MM.1S (cell line): ENCODE measurements at regions not wholly inside any gene's neighbourhood (a gene's known extent, or its start where the extent isn't known, plus 50 kb on each side); places are given as distances from the start of the nearest gene placed in this dataset.

ENCODE experiments used
- DNase-seq: peaks from one replicate; pipeline ENCODE4 v3.0.0-alpha.2; 2015
- H2AFZ ChIP-seq: fragments of 300-600 bp; sonication (generic); 2 replicates; pipeline ENCODE4 v1.6.0; 2016; ENCODE audit warnings: antibody characterized with exemption, low read length
- H3F3A ChIP-seq: fragments of 300-600 bp; sonication (generic); 2 replicates; pipeline ENCODE4 v1.6.1; 2016; ENCODE audit warnings: mild to moderate bottlenecking, antibody characterized with exemption, low read length, moderate library complexity, mixed read lengths; ENCODE audit not compliant: insufficient read depth
- H3K27ac ChIP-seq: fragments of 300-600 bp; sonication (generic); 2 replicates; pipeline ENCODE4 v1.5.1; 2016; ENCODE audit warnings: mild to moderate bottlenecking, low read length
- H3K27me3 ChIP-seq: fragments of 300-600 bp; sonication (generic); replicated peaks from 2 replicates; pipeline ENCODE4 v1.6.0; 2016; ENCODE audit warnings: low read length; ENCODE audit not compliant: insufficient read depth
- H3K36me3 ChIP-seq: fragments of 300-600 bp; sonication (generic); replicated peaks from 2 replicates; pipeline ENCODE4 v1.6.1; 2016; ENCODE audit warnings: mild to moderate bottlenecking, low read length, mixed read lengths; ENCODE audit not compliant: insufficient read depth
- H3K4me1 ChIP-seq: fragments of 300-600 bp; sonication (generic); 2 replicates; pipeline ENCODE4 v1.6.1; 2016; ENCODE audit warnings: low read length, mixed read lengths
- H3K4me2 ChIP-seq: fragments of 300-600 bp; sonication (generic); 2 replicates; pipeline ENCODE4 v1.6.0; 2016; ENCODE audit warnings: low read depth, low read length
- H3K4me3 ChIP-seq: fragments of 300-600 bp; sonication (generic); 2 replicates; pipeline ENCODE4 v1.5.1; 2016; ENCODE audit warnings: low read length, mixed read lengths
- H3K79me2 ChIP-seq: fragments of 300-600 bp; sonication (generic); 2 replicates; pipeline ENCODE4 v1.6.1; 2016; ENCODE audit warnings: mixed run types, low read length, mixed read lengths
- H3K9ac ChIP-seq: fragments of 300-600 bp; sonication (generic); 2 replicates; pipeline ENCODE4 v1.6.1; 2016; ENCODE audit warnings: low read length, mixed read lengths
- H3K9me2 ChIP-seq: fragments of 300-600 bp; sonication (generic); replicated peaks from 2 replicates; pipeline ENCODE4 v1.6.1; 2016; ENCODE audit warnings: mild to moderate bottlenecking, low read length, mixed read lengths; ENCODE audit not compliant: insufficient read depth
- H3K9me3 ChIP-seq: fragments of 300-600 bp; sonication (generic); replicated peaks from 2 replicates; pipeline ENCODE4 v1.6.1; 2016; ENCODE audit warnings: mild to moderate bottlenecking, low read length, mixed read lengths; ENCODE audit not compliant: insufficient read depth
- H4K20me1 ChIP-seq: fragments of 300-600 bp; sonication (generic); 2 replicates; pipeline ENCODE4 v1.6.1; 2016; ENCODE audit warnings: mild to moderate bottlenecking, low read length, moderate library complexity, mixed read lengths; ENCODE audit not compliant: insufficient read depth
- EZH2 ChIP-seq: fragments of 300-600 bp; sonication (generic); optimal IDR thresholded peaks from 2 replicates; pipeline ENCODE3; 2017; ENCODE audit warnings: low read depth, mild to moderate bottlenecking, antibody characterized with exemption, low read length, mixed read lengths
- EZH2phosphoT487 ChIP-seq: fragments of 300-600 bp; sonication (generic); IDR thresholded peaks from 2 replicates; pipeline ENCODE4 v1.6.1; 2018; ENCODE audit warnings: antibody characterized with exemption, low read length
- TF ChIP-seq, protein P1 (sequence below): fragments of 300-600 bp; sonication (generic); IDR thresholded peaks from 2 replicates; pipeline ENCODE4 v1.5.1; 2016; ENCODE audit warnings: antibody characterized with exemption, low read length, mixed read lengths

DNA sequence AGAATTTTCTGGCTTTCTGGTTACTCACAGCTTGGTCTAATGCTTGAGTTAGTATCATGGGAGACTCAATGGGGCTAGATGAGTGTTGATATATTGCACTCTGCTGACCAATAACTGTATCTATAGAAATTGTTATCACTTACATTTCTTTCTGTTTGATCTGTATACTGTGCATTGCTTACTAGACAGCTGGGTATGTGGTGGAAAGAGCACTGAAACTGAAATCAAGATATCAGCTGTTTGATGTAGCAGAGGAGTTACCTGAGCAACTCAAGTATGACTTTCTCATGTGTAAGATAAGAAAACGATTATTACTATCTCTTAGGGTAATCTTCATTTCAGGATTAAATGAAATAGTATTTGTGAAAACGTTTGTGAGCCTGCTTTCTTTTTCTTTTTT, 183.0 kb downstream of the SLC15A5 start:
- H3K36me3 ChIP-seq: no peaks in the 10 kb centered on the region
- H3K4me2 ChIP-seq: no peak overlapping the region
- no peak overlapping the region for H3K27ac ChIP-seq
- H3K4me3 ChIP-seq: no peak overlapping the region
- no peaks in the 10 kb centered on the region for H3K4me1 ChIP-seq
- H3K9me2 ChIP-seq: no peaks in the 10 kb centered on the region
- TF ChIP-seq, protein P1, sequence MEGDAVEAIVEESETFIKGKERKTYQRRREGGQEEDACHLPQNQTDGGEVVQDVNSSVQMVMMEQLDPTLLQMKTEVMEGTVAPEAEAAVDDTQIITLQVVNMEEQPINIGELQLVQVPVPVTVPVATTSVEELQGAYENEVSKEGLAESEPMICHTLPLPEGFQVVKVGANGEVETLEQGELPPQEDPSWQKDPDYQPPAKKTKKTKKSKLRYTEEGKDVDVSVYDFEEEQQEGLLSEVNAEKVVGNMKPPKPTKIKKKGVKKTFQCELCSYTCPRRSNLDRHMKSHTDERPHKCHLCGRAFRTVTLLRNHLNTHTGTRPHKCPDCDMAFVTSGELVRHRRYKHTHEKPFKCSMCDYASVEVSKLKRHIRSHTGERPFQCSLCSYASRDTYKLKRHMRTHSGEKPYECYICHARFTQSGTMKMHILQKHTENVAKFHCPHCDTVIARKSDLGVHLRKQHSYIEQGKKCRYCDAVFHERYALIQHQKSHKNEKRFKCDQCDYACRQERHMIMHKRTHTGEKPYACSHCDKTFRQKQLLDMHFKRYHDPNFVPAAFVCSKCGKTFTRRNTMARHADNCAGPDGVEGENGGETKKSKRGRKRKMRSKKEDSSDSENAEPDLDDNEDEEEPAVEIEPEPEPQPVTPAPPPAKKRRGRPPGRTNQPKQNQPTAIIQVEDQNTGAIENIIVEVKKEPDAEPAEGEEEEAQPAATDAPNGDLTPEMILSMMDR: no peak
- TF ChIP-seq EZH2phosphoT487: no peak
- no peak for TF ChIP-seq EZH2
- H4K20me1 ChIP-seq: no peaks in the 10 kb centered on the region
- H3K9ac ChIP-seq: no peak overlapping the region
- H3K27me3 ChIP-seq: no peaks in the 10 kb centered on the region
- H3K9me3 ChIP-seq: no peaks in the 10 kb centered on the region
- no peaks in the 10 kb centered on the region for H3K79me2 ChIP-seq
- H3F3A ChIP-seq: no peaks in the 10 kb centered on the region
- peak; percentile 31 for DNase-seq
- no peak overlapping the region for H2AFZ ChIP-seq

DNA sequence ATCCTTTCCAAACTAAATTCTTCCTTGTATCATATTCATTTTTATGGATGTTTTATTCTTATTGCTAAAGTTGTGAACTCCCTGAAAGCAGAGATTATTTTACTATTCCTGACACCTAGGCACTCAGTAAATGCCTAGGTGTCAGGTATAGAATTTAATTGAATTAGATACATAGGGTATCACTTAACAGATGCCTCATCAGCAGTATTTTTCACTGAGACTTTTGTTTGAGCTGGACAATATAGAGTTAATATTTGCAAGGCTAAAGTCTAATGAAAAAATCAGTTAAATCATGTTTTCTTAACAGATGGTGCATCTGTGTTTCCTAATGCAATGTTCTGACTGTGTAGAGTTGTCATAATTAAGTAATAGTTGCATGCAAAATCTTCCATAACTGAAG, 182.7 kb downstream of the DERA start:
- no peaks in the 10 kb centered on the region for H3K9me2 ChIP-seq
- no peak overlapping the region for H3K9ac ChIP-seq
- H3K9me3 ChIP-seq: no peaks in the 10 kb centered on the region
- H3K4me3 ChIP-seq: no peak overlapping the region
- TF ChIP-seq, protein P1: no peak
- TF ChIP-seq EZH2 (no peak), EZH2phosphoT487 (no peak)
- H3F3A ChIP-seq: no peaks in the 10 kb centered on the region
- no peaks in the 10 kb centered on the region for H3K36me3 ChIP-seq
- no peak overlapping the region for H3K27ac ChIP-seq
- H2AFZ ChIP-seq: no peak overlapping the region
- no peaks in the 10 kb centered on the region for H3K4me1 ChIP-seq
- DNase-seq: no peak
- no peaks in the 10 kb centered on the region for H3K27me3 ChIP-seq
- no peaks in the 10 kb centered on the region for H3K79me2 ChIP-seq
- no peak overlapping the region for H3K4me2 ChIP-seq
- no peaks in the 10 kb centered on the region for H4K20me1 ChIP-seq

DNA sequence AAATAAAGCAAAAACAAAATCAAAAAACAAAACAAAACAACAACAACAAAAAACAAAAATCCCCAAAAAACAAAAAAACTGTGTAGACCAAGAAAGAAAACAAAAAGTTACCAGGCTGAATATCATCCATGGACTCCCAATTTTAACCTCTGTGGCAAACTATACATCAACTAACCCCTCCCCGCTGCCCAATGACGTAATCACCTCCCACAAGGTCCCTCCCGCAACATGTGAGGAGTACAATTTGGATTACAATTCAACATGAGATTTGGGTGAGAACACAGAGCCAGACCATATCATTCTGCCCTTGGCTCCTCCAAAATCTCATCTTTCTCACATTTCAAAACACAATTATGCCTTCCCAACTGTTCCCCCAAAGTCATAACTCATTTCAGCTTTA, 179.8 kb downstream of the DERA start:
- Histone ChIP-seq H3K9me3 (no peaks in the 10 kb centered on the region), H3K27me3 (no peaks in the 10 kb centered on the region), H3K4me1 (no peaks in the 10 kb centered on the region), H3K9me2 (no peaks in the 10 kb centered on the region), H3F3A (no peaks in the 10 kb centered on the region), H4K20me1 (no peaks in the 10 kb centered on the region), H2AFZ (no peak overlapping the region), H3K36me3 (no peaks in the 10 kb centered on the region), H3K79me2 (no peaks in the 10 kb centered on the region), H3K4me3 (no peak overlapping the region), H3K27ac (no peak overlapping the region), H3K9ac (no peak overlapping the region), H3K4me2 (no peak overlapping the region)
- no peak for DNase-seq
- TF ChIP-seq, protein P1: no peak
- TF ChIP-seq EZH2phosphoT487 (no peak), EZH2 (no peak)

DNA sequence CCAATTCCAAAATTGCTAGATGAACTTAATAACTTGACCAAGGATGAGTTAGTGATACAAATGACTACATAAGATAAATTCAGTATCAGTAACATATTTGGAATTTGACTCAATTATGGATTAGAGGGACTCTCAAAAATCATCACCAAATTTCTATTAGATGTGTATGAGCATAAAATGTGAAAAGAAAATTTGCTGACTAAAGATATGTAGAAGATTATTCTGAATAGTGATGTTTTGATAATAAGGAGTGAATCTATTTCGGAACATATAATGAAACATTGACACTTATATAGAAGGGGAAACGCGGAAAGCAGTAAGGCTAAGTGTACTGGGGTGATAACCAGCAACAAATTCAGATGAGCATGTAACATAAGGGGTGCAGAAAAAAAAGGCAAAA, 177.3 kb downstream of the DERA start:
- H3K27me3 ChIP-seq: no peaks in the 10 kb centered on the region
- H3F3A ChIP-seq: no peaks in the 10 kb centered on the region
- H3K4me3 ChIP-seq: no peak overlapping the region
- H3K9me3 ChIP-seq: no peaks in the 10 kb centered on the region
- H3K79me2 ChIP-seq: no peaks in the 10 kb centered on the region
- H3K4me2 ChIP-seq: no peak overlapping the region
- no peak overlapping the region for H3K27ac ChIP-seq
- no peak overlapping the region for H3K9ac ChIP-seq
- no peaks in the 10 kb centered on the region for H4K20me1 ChIP-seq
- H3K4me1 ChIP-seq: no peaks in the 10 kb centered on the region
- H3K9me2 ChIP-seq: no peaks in the 10 kb centered on the region
- no peak overlapping the region for H2AFZ ChIP-seq
- no peak for TF ChIP-seq EZH2
- no peak for DNase-seq
- H3K36me3 ChIP-seq: no peaks in the 10 kb centered on the region
